Body of pancreas (tissue), 4 donors: ENCODE measurements at regions not wholly inside any gene's neighbourhood (a gene's known extent, or its start where the extent isn't known, plus 50 kb on each side); places are given as distances from the start of the nearest gene placed in this dataset.

ENCODE experiments used
- ATAC-seq: fragments of 150-250 bp; one replicate; pipeline ENCODE4 v1.9.1; 2016
- DNase-seq, 4 donors: peaks; one replicate each; pipeline ENCODE4 v3.0.0-alpha.2; 2019
- H3K27ac ChIP-seq, 4 donors: fragments of 200-600 bp; sonication (generic); 1 replicate in 3 of 4; 2 replicates in 1 of 4; pipeline versions ENCODE4 v1.5.1 to v1.6.1; 2016 to 2019; ENCODE audit warnings: mild to moderate bottlenecking in 1 of 4, mixed read lengths in 1 of 4, moderate library complexity in 1 of 4
- H3K27me3 ChIP-seq, 2 donors: fragments of 200-600 bp; sonication (generic); one replicate each; pipeline ENCODE4 v1.6.0; 2016; ENCODE audit warnings: mild to moderate bottlenecking in 1 of 2
- H3K36me3 ChIP-seq, 2 donors: fragments of 200-600 bp; sonication (generic); replicated peaks in 1 of 2; 2 replicates each; pipeline ENCODE4 v1.5.1; 2016; ENCODE audit warnings: low read depth in 2 of 2; ENCODE audit not compliant: insufficient read depth in 1 of 2
- H3K4me1 ChIP-seq: fragments of 200-600 bp; sonication (generic); one replicate; pipeline ENCODE4 v1.6.0; 2016
- H3K4me3 ChIP-seq, 2 donors: fragments of 200-600 bp; sonication (generic); 1 replicate in 1 of 2; 2 replicates in 1 of 2; pipeline ENCODE4 v1.5.1; 2016 to 2019
- H3K9me3 ChIP-seq, 3 donors: fragments of 200-600 bp; sonication (generic); 1 replicate in 2 of 3; 2 replicates in 1 of 3; pipeline ENCODE4 v1.5.1; 2016
- POLR2A ChIP-seq, 3 donors: fragments of 450-650 bp; IDR thresholded peaks; one replicate each; pipeline ENCODE4 v1.6.1; 2016; ENCODE audit warnings: antibody characterized with exemption in 3 of 3, mild to moderate bottlenecking in 2 of 3
- WGBS, 2 donors: methylation state at CpG; one replicate each; pipeline ENCODE4 v1.1.5; 2017; 5-methylcytosine and 5-hydroxymethylcytosine counted together
- intact Hi-C: fragments of 100-400 bp; cut with DNase I; formaldehyde crosslinking; loops from one replicate; pipeline ENCODE4 v1.15.1; 2023
- TF ChIP-seq, protein P1 (sequence below), 7 experiments: fragments of 450-650 bp in 4 of 7; fragments of 200-600 bp in 3 of 7; sonication (generic) in 3 of 7; IDR thresholded peaks; one replicate each; pipeline ENCODE4 v1.5.1; 2016 to 2019; ENCODE audit warnings: antibody characterized with exemption in 7 of 7

DNA sequence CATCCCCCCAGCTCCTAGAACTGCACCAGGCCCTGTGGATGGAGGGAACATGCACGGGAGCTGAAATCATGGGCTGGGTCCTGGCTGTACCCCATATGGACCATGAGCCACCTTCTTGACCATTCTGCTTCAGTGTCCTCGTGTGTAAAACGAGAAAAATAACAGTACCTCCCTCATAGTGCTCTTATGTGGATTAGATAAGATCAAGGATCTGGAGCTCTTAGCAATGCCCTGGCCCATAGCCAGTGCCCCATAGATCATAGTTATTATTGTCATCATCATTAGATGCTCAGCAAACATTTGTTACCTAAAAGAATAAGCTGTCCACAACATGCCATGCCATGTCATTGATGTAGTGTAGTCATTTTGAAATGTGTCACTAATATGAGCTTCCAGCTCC is 71.3 kb downstream of the SYNE3 start:
- TF ChIP-seq, protein P1, sequence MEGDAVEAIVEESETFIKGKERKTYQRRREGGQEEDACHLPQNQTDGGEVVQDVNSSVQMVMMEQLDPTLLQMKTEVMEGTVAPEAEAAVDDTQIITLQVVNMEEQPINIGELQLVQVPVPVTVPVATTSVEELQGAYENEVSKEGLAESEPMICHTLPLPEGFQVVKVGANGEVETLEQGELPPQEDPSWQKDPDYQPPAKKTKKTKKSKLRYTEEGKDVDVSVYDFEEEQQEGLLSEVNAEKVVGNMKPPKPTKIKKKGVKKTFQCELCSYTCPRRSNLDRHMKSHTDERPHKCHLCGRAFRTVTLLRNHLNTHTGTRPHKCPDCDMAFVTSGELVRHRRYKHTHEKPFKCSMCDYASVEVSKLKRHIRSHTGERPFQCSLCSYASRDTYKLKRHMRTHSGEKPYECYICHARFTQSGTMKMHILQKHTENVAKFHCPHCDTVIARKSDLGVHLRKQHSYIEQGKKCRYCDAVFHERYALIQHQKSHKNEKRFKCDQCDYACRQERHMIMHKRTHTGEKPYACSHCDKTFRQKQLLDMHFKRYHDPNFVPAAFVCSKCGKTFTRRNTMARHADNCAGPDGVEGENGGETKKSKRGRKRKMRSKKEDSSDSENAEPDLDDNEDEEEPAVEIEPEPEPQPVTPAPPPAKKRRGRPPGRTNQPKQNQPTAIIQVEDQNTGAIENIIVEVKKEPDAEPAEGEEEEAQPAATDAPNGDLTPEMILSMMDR (IDR thresholded peaks at IDR 0.05) = no peak
- TF ChIP-seq POLR2A (IDR thresholded peaks at IDR 0.05) = no peak
- 20 to 41% methylated on average over 3 of the region's 3 CpGs for WGBS, 2 donors
- Histone ChIP-seq H3K4me1 (no peaks in the 10 kb centered on the region), H3K36me3 (no peaks in the 10 kb centered on the region), H3K4me3 (no peak overlapping the region), H3K27me3 (no peaks in the 10 kb centered on the region), H3K9me3 (no peaks in the 10 kb centered on the region), H3K27ac (no peak overlapping the region)
- ATAC-seq = no peak
- no peak for DNase-seq
- intact Hi-C loops = loop anchor here (10.0 kb wide), 1 partner anchor 540 kb away; no protein-coding TSS in a partner anchor

DNA sequence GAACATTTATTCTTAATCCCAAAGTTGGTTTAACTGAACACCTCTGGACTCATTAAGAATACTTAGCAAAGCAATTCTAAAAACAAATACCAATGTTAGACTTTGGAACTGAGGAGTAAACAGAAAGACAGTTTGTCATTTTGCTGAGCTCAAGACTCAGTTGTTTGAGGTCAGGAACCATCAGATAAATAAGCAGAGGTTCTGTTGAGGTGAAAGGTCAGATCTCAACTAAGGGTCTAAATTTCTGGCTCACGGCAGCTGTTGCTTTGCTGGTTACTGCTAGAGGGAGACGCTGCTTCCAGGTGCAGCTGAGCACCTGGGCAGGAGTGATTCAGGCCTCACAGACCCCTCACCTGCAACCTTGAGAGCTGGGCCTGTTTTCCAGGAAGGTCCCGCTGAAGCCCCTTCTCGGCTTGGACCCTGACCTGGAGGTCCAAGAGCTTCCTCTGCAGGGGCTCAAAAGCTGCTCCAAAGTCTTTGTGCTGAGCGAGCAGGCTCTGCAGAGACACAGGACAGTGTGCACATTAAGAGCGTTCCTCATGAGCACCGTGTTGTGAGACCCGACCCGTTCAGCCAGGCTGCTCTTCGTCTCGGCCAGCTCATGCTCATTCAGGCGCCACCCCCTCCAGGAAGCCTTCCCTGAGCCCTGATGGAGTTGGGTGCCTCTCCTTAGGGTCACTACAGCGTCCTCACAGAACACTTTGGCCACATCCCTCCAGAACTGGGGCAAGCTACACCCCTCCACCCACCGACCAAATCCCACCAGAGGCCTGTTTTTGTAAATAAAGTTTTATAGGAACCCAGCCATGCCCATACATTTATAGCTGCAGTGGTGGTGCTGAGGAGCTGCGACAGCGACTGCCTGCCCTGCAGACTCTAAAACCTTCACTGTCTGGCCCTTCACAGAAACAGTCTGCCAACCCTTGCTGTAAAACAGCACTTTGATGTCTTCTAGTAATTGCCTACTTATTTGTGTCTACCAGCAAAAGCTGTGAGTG is 72.0 kb downstream of the SYNE3 start:
- Histone ChIP-seq H3K4me3 (no peak overlapping the region), H3K9me3 (no peaks in the 10 kb centered on the region), H3K27me3 (no peaks in the 10 kb centered on the region), H3K27ac (no peak overlapping the region), H3K4me1 (no peaks in the 10 kb centered on the region), H3K36me3 (no peaks in the 10 kb centered on the region)
- DNase-seq = no peak
- TF ChIP-seq, protein P1 (IDR thresholded peaks at IDR 0.05) = no peak
- TF ChIP-seq POLR2A (IDR thresholded peaks at IDR 0.05) = no peak
- no peak for ATAC-seq
- WGBS, 2 donors = 87 to 92% methylated on average over 5 to 16 of the region's 16 CpGs
- intact Hi-C loops = loop anchor here (5.0 to 10.0 kb wide), 2 partner anchors 83 to 540 kb away; no protein-coding TSS in a partner anchor

DNA sequence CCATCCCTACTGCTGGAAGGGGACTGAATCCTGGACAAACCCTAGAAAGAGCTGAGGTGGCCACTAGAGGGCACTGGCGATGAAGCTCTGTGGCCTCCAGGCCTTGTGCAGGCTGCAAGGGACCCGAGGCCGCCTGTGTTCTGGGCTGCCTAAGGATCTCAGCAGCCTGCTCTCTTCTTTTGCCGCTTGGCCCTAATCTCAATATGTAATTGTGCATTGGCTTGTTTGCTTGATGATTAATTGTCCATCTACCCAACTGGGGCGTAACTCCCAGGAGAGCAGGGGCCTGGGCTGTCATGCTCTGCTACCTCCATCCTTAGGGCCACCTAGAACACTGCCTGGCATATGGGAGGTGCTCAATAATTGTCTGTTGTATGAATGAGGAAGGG is 73.8 kb downstream of the SYNE3 start:
- intact Hi-C loops = loop anchor here (5.0 to 10.0 kb wide), 2 partner anchors 85 to 542 kb away; no protein-coding TSS in a partner anchor
- Histone ChIP-seq H3K9me3 (no peaks in the 10 kb centered on the region), H3K36me3 (no peaks in the 10 kb centered on the region), H3K4me3 (no peak overlapping the region), H3K27me3 (no peaks in the 10 kb centered on the region), H3K4me1 (no peaks in the 10 kb centered on the region), H3K27ac (no peak overlapping the region)
- ATAC-seq (peak; percentile 91), DNase-seq (peak; percentile 80 to 84 (median 82))
- WGBS, 2 donors = 25 to 29% methylated on average over 5 of the region's 5 CpGs
- no peak for TF ChIP-seq POLR2A (IDR thresholded peaks at IDR 0.05)
- TF ChIP-seq, protein P1 (IDR thresholded peaks at IDR 0.05) = peak; percentile 61 to 83 (median 75)

DNA sequence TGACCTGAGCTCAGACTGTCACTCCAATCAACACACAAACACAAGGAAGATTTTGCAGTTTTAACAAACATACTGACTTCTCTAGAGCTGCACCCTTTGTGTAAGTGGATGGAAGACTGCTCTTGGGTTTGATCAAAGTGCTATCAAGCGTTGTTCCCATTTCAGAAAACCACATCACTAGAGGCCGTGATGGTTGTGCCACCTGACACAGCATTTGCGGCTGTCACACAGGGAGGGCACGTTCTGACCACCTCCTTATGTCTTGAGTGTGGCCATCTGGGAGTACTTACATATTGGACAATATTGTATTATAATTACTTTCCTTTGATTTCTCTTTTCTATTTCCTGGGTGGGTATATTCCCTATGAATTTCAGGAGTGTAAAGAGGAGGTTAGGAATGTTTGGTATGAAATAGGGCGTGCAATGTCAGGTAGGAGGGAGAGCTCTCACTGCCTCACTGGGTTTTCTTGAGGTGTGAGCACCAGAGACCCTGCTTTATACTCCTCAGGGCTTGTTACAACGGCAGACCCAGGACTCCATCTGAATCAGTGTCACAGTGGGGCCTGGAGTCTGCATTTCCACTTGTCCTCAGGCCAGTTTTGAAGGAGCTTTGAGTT is 74.3 kb downstream of the SYNE3 start:
- H3K27ac ChIP-seq = no peak overlapping the region
- no peaks in the 10 kb centered on the region for H3K9me3 ChIP-seq
- TF ChIP-seq POLR2A (IDR thresholded peaks at IDR 0.05) = no peak
- TF ChIP-seq, protein P1 (IDR thresholded peaks at IDR 0.05) = no peak
- no peak for DNase-seq
- no peak for ATAC-seq
- H3K27me3 ChIP-seq = no peaks in the 10 kb centered on the region
- H3K36me3 ChIP-seq = no peaks in the 10 kb centered on the region
- intact Hi-C loops = loop anchor here (5.0 to 10.0 kb wide), 2 partner anchors 85 to 543 kb away; no protein-coding TSS in a partner anchor
- WGBS, 2 donors = 45% methylated on average over 6 of the region's 6 CpGs
- H3K4me3 ChIP-seq = no peak overlapping the region
- no peaks in the 10 kb centered on the region for H3K4me1 ChIP-seq
